ACC112 (cell line): ENCODE measurements at regions not wholly inside any gene's neighbourhood (a gene's known extent, or its start where the extent isn't known, plus 50 kb on each side); places are given as distances from the start of the nearest gene placed in this dataset.
"Not testable (repeated sequence)": the region's sequence is repeated elsewhere in the genome, so short reads cannot be mapped to it uniquely, and the experiment has no call there.

Experiments
- H2AFZ ChIP-seq: fragments of 200-600 bp; sonication (generic); one replicate; pipeline ENCODE4 v1.6.0; 2017; ENCODE audit warnings: antibody characterized with exemption, low read length; ENCODE audit not compliant: unreplicated experiment
- H3K27ac ChIP-seq: fragments of 200-600 bp; sonication (generic); 2 replicates; pipeline ENCODE4 v1.5.1; 2014; ENCODE audit warnings: low read depth, mild to moderate bottlenecking, antibody characterized with exemption, low read length, moderate library complexity
- H3K27me3 ChIP-seq: fragments of 200-600 bp; sonication (generic); 2 replicates; pipeline ENCODE4 v1.6.1; 2014; ENCODE audit warnings: mild to moderate bottlenecking, antibody characterized with exemption, low read length, moderate library complexity, mixed read lengths; ENCODE audit not compliant: insufficient read depth
- H3K36me3 ChIP-seq: fragments of 200-600 bp; sonication (generic); 2 replicates; pipeline ENCODE4 v1.6.1; 2016; ENCODE audit warnings: mild to moderate bottlenecking, antibody characterized with exemption, low read length, moderate library complexity, mixed read lengths; ENCODE audit not compliant: insufficient read depth
- H3K4me1 ChIP-seq: fragments of 200-600 bp; sonication (generic); one replicate; pipeline ENCODE4 v1.6.1; 2016; ENCODE audit warnings: low read length, mixed read lengths; ENCODE audit not compliant: insufficient read depth, unreplicated experiment, control insufficient read depth
- H3K4me3 ChIP-seq: fragments of 200-600 bp; sonication (generic); 2 replicates; pipeline ENCODE4 v1.5.1; 2014; ENCODE audit warnings: mild to moderate bottlenecking, low read depth, low read length
- H3K79me2 ChIP-seq: fragments of 200-600 bp; sonication (generic); one replicate; pipeline ENCODE4 v1.6.0; 2016; ENCODE audit warnings: low read length; ENCODE audit not compliant: control insufficient read depth, unreplicated experiment, insufficient read depth

DNA sequence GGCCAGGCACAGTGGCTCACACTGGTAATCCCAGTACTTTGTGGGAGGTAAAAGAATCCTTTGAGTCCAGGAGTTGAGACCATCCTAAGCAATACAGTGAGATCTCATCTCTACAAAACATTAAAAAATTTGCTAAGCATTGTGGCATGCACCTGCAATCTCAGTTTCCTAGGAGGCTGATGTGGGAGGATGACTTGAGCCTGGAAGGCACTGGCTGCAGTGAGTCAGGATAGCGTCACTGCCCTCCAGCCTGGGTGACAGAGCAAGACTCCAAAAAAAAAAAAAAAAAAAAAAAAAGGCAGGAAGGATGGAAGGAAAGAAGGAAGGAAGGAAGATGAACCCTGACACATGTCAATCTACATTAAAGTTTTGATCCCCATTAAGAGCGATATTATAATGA lies 1452.2 kb upstream of the ACO1 start:
- H3K79me2 ChIP-seq = no peaks in the 10 kb centered on the region
- no peak overlapping the region for H3K27ac ChIP-seq
- no peak overlapping the region for H3K4me3 ChIP-seq
- no peaks in the 10 kb centered on the region for H3K36me3 ChIP-seq
- no peak overlapping the region for H2AFZ ChIP-seq
- no peaks in the 10 kb centered on the region for H3K4me1 ChIP-seq
- no peaks in the 10 kb centered on the region for H3K27me3 ChIP-seq

DNA sequence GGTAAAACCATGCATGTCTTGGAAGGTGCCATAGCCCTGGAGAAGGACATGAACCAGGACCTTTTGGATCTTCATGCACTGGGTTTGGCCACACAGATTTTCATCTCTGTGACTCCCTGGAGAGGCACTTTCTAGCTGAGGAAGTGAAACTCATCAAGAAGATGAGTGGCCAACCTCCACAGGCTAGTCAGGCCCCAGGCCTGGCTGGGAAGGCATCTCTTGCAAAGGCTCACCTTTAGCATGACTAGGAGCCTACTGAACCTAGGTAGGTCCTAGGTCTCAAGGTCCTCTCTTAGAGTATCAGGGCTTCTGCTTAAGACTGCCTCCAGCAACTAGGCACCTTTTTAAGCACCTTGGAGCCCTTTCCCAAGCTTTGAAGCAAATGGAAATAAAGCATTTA lies 1448.7 kb upstream of the ACO1 start:
- no peak overlapping the region for H2AFZ ChIP-seq
- no peaks in the 10 kb centered on the region for H3K36me3 ChIP-seq
- H3K4me3 ChIP-seq = no peak overlapping the region
- no peaks in the 10 kb centered on the region for H3K79me2 ChIP-seq
- H3K27me3 ChIP-seq = no peaks in the 10 kb centered on the region
- H3K27ac ChIP-seq = no peak overlapping the region
- H3K4me1 ChIP-seq = no peaks in the 10 kb centered on the region

DNA sequence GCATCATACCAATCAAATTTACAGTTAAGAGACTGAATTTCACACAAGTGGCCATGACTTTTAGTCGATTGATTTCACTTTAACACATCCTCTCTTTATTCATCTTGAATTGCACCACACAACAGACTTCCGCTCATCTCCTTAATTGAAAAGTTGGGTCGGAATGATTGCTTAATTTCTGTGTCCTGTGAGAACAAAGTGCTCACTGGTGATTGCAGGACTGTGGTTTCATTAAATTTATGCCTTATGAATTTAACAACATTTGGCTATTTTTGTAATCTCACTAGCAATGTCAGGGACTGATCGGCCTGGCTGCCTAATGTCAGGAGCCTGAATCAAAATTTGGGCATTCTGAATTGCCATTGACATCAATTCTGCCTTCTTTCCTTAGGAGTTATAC lies 1447.3 kb upstream of the ACO1 start:
- no peak overlapping the region for H3K27ac ChIP-seq
- H3K4me3 ChIP-seq = no peak overlapping the region
- H2AFZ ChIP-seq = no peak overlapping the region
- no peaks in the 10 kb centered on the region for H3K36me3 ChIP-seq
- no peaks in the 10 kb centered on the region for H3K4me1 ChIP-seq
- no peaks in the 10 kb centered on the region for H3K27me3 ChIP-seq
- no peaks in the 10 kb centered on the region for H3K79me2 ChIP-seq

DNA sequence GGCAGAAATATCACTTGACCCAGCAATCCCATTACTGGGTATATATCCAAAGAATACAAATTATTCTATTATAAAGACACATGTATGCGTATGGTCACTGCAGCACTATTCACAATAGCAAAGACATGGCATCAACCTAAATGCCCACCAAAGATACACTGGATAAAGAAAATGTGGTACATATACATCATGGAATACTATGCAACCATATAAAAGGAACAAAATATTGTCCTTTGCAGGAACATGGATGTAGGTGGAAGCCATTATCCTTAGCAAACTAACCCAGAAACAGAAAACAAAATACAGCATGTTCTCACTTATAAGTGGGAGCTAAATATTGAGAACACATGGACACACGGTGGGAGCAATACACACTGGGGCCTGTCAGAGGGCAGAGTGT lies 1441.6 kb upstream of the ACO1 start:
- not testable (repeated sequence) for H3K79me2 ChIP-seq, H3K4me3 ChIP-seq, H2AFZ ChIP-seq, H3K4me1 ChIP-seq, H3K27me3 ChIP-seq, H3K27ac ChIP-seq, H3K36me3 ChIP-seq

DNA sequence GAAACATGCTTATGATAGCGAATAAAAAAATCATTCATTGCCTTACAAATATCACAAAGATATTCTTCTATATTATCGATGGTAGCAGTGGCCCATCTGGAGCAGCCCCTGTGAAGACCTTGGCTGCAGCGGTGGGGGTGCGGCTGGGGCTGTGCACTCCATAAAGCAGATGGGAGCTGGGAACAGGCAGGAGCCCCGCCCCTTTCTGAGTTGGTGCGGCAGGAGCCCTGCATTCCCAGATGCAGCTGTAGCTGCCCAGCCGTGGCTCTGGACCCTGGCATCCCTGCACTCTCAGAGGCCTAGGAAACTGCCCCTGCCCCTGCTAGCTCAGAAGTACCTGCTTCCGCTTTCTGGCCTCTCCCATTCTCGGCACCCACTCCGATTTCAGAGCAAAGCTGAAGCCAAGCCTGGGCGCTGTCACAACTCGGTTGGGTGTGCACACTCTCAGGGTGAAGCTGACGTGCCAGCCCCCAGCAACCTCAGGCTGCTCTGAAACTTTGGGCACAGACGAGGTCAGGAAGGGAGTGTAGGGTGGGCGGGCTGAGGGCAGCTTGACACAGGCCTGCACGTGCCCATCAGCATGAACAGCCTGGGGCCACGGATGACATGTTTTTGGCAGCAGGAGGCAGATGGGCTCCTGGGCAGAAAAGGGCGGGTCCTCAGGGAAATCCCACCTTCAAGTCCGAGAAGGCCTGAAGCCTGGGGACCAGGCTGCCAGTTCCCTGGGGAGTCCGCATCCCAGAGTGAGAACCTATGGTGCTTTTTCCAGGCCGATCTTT lies 1440.8 kb upstream of the ACO1 start:
- Histone ChIP-seq H3K36me3 (no peaks in the 10 kb centered on the region), H3K4me1 (no peaks in the 10 kb centered on the region)

DNA sequence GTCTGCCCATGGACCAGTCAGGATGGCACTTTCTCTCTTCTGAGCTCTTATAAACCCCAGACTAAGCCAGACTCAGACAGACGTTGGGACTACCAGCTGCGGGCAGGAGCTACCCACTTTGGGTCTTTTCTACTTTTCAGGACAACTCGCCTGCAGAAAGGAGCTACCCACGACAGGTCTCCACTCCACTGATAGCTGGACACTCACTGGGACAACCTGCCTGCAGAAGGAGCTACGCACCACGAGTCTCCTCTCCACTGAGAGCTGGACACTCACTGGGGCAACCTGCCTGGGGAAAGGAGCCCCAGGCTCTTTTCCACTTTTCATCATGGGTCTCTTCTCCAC lies 1440.2 kb upstream of the ACO1 start:
- Histone ChIP-seq H3K4me1 (no peaks in the 10 kb centered on the region), H3K36me3 (no peaks in the 10 kb centered on the region), H3K27me3 (no peaks in the 10 kb centered on the region), H3K79me2 (no peaks in the 10 kb centered on the region), H2AFZ (no peak overlapping the region), H3K27ac (no peak overlapping the region), H3K4me3 (no peak overlapping the region)

More for the DNA sequence above, 1440.8 kb upstream of the ACO1 start:
- H3K27ac ChIP-seq = no peak overlapping the region
- H3K27me3 ChIP-seq = no peaks in the 10 kb centered on the region
- H3K4me3 ChIP-seq = no peak overlapping the region
- H2AFZ ChIP-seq = no peak overlapping the region
- no peaks in the 10 kb centered on the region for H3K79me2 ChIP-seq

DNA sequence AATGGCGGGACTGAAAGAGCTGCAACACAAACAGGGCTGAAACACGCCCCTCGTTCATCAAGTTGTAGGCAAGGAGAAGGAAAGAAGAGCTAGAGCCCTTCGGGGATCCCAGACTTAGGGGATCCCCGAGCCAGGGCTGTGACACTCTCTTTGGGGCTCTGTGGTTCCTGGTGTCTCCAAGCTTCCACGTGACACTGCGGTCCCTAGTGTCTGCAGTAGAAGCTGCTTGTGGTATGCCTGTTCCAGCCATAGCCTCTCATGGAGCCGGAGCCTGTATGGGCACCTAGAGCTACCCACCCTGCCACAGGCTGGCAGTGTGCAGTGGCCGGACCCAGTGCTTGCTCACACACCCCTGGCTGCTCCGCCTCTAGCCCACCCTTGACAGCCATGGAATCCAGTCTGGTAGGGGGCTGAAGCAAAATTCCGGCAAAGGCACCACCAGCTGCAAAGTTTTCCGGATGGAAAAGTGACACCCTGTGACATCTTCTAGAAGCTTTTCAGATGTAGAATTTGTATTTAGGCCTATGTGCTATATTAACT lies 1439.6 kb upstream of the ACO1 start:
- Histone ChIP-seq H3K36me3 (no peaks in the 10 kb centered on the region), H3K27ac (no peak overlapping the region), H3K4me3 (no peak overlapping the region), H3K4me1 (no peaks in the 10 kb centered on the region), H2AFZ (no peak overlapping the region), H3K79me2 (no peaks in the 10 kb centered on the region), H3K27me3 (no peaks in the 10 kb centered on the region)

DNA sequence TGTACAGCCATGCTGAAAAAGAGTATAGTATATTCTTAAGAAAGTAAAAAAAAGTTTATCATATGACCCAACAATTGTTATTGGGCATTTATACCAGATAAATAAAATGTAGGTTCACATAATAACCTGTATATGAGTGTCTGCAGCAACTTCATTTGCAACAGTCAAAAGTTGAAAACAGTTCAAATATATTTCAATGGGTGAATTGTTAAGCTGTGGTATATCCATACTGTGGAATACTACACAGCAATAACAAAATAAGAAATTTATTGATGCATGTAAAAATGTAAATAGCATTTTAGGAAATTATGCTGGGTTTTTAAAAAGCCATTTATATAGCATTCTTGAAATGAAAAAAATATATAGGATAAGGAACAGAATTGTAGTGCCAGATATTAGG lies 1420.1 kb upstream of the ACO1 start:
- no peak overlapping the region for H3K27ac ChIP-seq
- no peak overlapping the region for H2AFZ ChIP-seq
- H3K79me2 ChIP-seq = no peaks in the 10 kb centered on the region
- H3K27me3 ChIP-seq = no peaks in the 10 kb centered on the region
- H3K36me3 ChIP-seq = no peaks in the 10 kb centered on the region
- H3K4me1 ChIP-seq = no peaks in the 10 kb centered on the region
- H3K4me3 ChIP-seq = no peak overlapping the region

DNA sequence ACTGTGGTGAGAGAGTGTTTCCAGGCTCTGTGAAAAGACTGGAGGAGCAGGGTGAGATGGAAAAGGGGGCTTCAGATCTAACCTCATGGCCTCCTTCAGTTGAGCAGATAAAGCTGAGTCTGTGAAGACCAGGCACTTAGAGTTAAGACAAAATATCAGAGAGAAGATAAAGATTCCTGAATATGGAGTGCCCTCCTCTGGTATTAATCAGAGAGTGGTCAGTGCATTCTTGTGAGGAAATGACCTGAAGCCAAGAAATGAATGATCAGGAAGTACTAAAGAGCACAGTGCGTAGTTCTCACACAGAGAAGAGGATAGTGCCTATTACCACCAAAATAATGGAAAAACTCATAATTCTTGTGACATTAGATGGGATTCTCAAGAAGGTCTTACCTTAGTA lies 1417.0 kb upstream of the ACO1 start:
- no peaks in the 10 kb centered on the region for H3K79me2 ChIP-seq

DNA sequence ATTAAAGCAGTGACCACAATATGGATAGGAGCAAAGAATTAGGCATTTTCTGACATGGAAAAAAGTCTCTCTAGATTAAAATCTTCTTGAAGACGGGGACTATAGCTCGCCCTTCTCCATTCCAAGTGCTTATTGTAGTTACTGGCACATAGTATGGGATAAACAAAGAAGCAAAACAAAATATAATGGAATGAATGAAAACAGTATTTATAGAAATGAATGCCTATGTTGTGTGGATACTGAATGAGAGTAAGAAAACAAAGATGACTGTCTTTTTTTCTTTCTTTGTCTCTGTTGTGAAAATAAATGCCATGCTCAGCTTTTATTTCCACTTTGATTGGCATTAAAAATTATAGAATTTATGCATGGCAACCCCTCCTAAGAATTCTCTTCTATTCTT lies 1414.3 kb upstream of the ACO1 start:
- H3K79me2 ChIP-seq = no peaks in the 10 kb centered on the region
- H2AFZ ChIP-seq = no peak overlapping the region
- no peak overlapping the region for H3K27ac ChIP-seq
- H3K4me3 ChIP-seq = no peak overlapping the region
- H3K27me3 ChIP-seq = no peaks in the 10 kb centered on the region
- H3K4me1 ChIP-seq = no peaks in the 10 kb centered on the region
- H3K36me3 ChIP-seq = no peaks in the 10 kb centered on the region

More for the DNA sequence above, 1417.0 kb upstream of the ACO1 start:
- Histone ChIP-seq H3K36me3 (no peaks in the 10 kb centered on the region), H3K4me1 (no peaks in the 10 kb centered on the region), H3K27ac (no peak overlapping the region), H3K27me3 (no peaks in the 10 kb centered on the region), H2AFZ (no peak overlapping the region), H3K4me3 (no peak overlapping the region)

DNA sequence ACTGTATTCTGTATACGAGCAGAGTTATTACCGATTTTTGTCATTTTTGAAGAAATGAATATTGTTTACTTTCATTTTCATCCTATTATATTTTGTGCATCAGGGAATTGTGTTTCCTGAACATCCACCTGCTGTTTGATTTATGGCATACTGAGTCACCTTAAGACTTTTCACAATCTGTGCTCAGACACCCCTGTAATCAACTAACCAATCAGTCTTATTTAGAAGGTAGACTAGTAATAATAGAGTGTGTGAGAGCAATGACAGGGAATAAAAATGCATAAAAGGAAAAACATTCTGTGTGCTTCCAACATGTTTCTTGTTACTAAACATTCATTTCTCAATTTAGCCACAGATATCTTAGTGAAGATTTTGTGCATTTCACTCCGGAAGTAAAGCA lies 1413.6 kb upstream of the ACO1 start:
- no peak overlapping the region for H3K4me3 ChIP-seq
- H2AFZ ChIP-seq = no peak overlapping the region
- no peaks in the 10 kb centered on the region for H3K79me2 ChIP-seq
- H3K36me3 ChIP-seq = no peaks in the 10 kb centered on the region
- H3K4me1 ChIP-seq = no peaks in the 10 kb centered on the region
- no peak overlapping the region for H3K27ac ChIP-seq
- no peaks in the 10 kb centered on the region for H3K27me3 ChIP-seq
